ENCODE measurements at regions not wholly inside any gene's neighbourhood (a gene's known extent, or its start where the extent isn't known, plus 50 kb on each side); places are given as distances from the start of the nearest gene placed in this dataset.

DNA sequence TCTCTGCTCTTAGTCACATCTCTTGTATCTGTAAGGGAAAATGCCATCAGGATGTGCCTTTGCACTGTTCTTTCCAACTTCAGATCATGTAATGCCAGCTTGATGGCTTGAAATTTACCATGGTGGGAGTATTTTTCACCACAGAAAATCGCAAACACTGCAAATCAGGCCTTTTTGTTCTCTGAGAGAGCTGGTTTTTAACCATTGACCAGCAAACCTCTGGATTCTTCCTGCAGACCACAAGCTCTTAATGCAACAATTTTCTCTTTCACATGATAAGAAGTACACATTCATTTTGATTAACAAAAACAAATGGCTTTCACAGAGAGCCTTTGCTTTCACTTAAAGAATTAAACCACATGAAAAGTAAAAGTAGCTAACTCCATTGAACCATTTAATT is 145.4 kb upstream of the NEBL start:
- TF ChIP-seq EZH2 (IDR thresholded peaks at IDR 0.05; ENCODE audit: low read depth, low read length, severe bottlenecking) (no peak), SIRT6 (IDR thresholded peaks at IDR 0.05; ENCODE audit: low read length) (no peak)
